ENCODE measurements at regions not wholly inside any gene's neighbourhood (a gene's known extent, or its start where the extent isn't known, plus 50 kb on each side); places are given as distances from the start of the nearest gene placed in this dataset.

DNA sequence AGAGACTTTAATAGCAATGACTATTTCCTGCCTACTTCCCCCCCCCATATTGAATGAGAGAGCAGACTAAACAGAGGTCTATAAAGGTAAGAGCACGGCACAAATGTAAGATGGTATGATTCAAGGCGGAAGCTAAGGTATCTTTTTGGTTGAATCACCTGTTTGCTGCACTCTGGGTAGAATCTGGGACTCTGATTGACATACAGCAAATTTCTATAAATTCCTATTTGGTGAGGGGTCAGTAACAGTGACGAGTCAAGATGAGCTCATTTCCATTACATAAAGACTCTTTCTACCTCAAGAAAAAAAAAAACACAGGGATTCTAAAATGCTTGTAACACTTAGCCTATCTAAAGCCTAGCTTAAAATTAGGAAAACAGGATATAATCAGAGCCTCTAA is 297.3 kb downstream of the TNS1 start:
- Histone ChIP-seq H3K4me3 (no peak overlapping the region), H3K27ac (no peak overlapping the region), H3K27me3 (no peaks in the 10 kb centered on the region), H3K36me3 (ENCODE audit: low read depth, missing control alignments) (no peaks in the 10 kb centered on the region), H3K9me3 (no peaks in the 10 kb centered on the region), H3K4me1 (peaks cover 19% of the 10 kb centered on the region)
- TF ChIP-seq POLR2A (IDR thresholded peaks at IDR 0.05), result no peak
- DNase-seq, result no peak
- intact Hi-C loops (cut with DNase I; ENCODE audit: low total_unique reads), result no loop called here
- 64 to 85% methylated on average over 3 of the region's 3 CpGs for WGBS, 2 donors

DNA sequence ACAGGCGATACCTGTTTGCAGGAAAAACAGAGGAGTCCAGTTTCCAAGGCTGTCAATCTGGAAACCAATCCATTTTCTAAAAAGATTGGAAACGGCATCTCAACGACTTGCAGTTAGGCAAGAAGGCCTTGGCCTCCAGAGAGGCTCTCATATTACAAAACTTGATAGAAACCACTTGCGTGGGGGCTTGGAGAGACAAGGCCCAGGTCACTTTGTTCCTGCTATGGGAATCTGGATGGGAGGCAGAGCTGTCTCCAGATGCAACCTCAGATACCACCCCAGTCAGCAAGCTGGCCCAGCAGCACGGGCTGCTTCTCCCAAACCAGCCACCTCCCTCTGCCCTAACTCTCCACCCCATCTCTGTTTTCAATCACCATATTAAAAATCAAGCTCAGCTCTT is 298.8 kb downstream of the TNS1 start:
- WGBS, 2 donors, result 56 to 63% methylated on average over 5 of the region's 5 CpGs
- Histone ChIP-seq H3K27me3 (no peaks in the 10 kb centered on the region), H3K4me1 (peaks cover 6% of the 10 kb centered on the region), H3K9me3 (no peaks in the 10 kb centered on the region), H3K4me3 (no peak overlapping the region), H3K36me3 (ENCODE audit: low read depth, missing control alignments) (no peaks in the 10 kb centered on the region), H3K27ac (peak overlapping the region in 1 of 2 donors; percentile 31)
- no peak for DNase-seq
- no peak for TF ChIP-seq POLR2A (IDR thresholded peaks at IDR 0.05)
- TF ChIP-seq, protein P1, sequence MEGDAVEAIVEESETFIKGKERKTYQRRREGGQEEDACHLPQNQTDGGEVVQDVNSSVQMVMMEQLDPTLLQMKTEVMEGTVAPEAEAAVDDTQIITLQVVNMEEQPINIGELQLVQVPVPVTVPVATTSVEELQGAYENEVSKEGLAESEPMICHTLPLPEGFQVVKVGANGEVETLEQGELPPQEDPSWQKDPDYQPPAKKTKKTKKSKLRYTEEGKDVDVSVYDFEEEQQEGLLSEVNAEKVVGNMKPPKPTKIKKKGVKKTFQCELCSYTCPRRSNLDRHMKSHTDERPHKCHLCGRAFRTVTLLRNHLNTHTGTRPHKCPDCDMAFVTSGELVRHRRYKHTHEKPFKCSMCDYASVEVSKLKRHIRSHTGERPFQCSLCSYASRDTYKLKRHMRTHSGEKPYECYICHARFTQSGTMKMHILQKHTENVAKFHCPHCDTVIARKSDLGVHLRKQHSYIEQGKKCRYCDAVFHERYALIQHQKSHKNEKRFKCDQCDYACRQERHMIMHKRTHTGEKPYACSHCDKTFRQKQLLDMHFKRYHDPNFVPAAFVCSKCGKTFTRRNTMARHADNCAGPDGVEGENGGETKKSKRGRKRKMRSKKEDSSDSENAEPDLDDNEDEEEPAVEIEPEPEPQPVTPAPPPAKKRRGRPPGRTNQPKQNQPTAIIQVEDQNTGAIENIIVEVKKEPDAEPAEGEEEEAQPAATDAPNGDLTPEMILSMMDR (IDR thresholded peaks at IDR 0.05), result no peak
- intact Hi-C loops (cut with DNase I; ENCODE audit: low total_unique reads), result no loop called here

DNA sequence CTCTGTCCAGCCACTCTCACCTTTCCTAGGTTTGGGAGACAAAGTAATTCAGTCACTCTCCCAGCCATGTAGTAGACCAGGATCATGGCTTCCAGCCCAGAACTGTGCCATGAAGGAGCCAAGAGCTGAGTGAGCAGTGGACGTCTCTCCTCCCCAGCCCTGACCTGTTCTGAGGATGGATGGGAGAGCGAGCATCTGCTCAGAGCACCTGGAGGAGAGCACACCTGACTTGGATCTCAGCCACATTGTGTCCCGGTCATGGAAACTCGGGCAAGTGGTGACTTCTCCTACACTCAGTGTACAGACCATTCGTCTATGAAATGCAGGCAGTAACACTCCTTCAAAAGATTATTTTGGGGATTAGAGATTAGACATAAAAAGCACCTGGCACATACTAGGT is 299.7 kb downstream of the TNS1 start:
- Histone ChIP-seq H3K36me3 (ENCODE audit: low read depth, missing control alignments) (no peaks in the 10 kb centered on the region), H3K9me3 (no peaks in the 10 kb centered on the region), H3K27me3 (no peaks in the 10 kb centered on the region), H3K4me1 (peaks cover 6% of the 10 kb centered on the region), H3K4me3 (no peak overlapping the region), H3K27ac (peak overlapping the region in 1 of 2 donors; percentile 37)
- WGBS, 2 donors, result 94% methylated on average over 5 of the region's 5 CpGs
- DNase-seq, result no peak
- TF ChIP-seq, protein P1 (IDR thresholded peaks at IDR 0.05), result no peak
- TF ChIP-seq POLR2A (IDR thresholded peaks at IDR 0.05), result no peak
- intact Hi-C loops (cut with DNase I; ENCODE audit: low total_unique reads), result no loop called here

DNA sequence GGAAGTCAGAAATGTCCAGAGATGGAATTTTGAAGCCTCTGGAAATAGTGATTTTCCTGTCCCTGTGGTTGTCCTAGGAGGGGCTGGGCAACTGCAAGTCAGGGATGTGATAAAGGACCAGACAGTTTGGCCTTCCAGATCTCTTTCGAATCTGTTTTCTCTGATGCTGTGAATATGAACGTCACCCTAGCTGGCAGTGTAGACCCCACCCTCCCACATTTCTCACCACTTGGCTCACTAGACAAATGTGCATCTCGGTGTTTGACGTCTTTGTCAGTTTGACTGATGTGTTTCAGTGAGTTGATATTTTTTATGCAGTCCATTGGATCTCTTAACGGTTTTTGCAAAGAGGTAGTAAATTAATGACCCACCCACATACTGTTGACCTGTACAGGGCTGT is 301.2 kb downstream of the TNS1 start:
- no peak for DNase-seq
- WGBS, 2 donors, result 86 to 90% methylated on average over 5 of the region's 5 CpGs
- Histone ChIP-seq H3K4me3 (no peak overlapping the region), H3K36me3 (ENCODE audit: low read depth, missing control alignments) (no peaks in the 10 kb centered on the region), H3K27me3 (no peaks in the 10 kb centered on the region), H3K9me3 (no peaks in the 10 kb centered on the region), H3K4me1 (no peaks in the 10 kb centered on the region), H3K27ac (no peak overlapping the region)
- TF ChIP-seq, protein P1 (IDR thresholded peaks at IDR 0.05), result no peak
- TF ChIP-seq POLR2A (IDR thresholded peaks at IDR 0.05), result no peak
- intact Hi-C loops (cut with DNase I; ENCODE audit: low total_unique reads), result no loop called here

DNA sequence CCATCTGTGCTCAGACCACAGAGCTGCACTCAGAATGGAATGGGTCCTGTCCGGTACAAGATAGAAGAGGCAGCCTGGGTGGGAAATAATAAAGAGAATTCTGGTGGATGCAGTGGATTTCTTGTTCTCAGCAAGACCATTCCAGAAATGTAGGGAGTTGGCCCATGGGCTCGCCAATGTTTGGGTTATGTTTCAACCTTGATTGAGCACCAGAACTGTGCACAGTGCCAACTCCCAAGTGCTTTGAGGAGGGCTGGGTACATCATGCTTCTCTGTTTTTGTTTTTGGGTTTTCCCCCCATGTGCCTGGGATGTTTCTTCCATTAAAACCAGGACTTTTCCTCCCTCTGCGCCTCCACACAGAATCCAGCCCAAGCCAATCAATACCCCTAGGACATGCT is 304.1 kb downstream of the TNS1 start:
- Histone ChIP-seq H3K4me1 (no peaks in the 10 kb centered on the region), H3K4me3 (no peak overlapping the region), H3K9me3 (no peaks in the 10 kb centered on the region), H3K36me3 (ENCODE audit: low read depth, missing control alignments) (no peaks in the 10 kb centered on the region), H3K27me3 (no peaks in the 10 kb centered on the region), H3K27ac (peak overlapping the region in 1 of 2 donors; percentile 61)
- no peak for DNase-seq
- 76 to 87% methylated on average over 3 of the region's 3 CpGs for WGBS, 2 donors
- intact Hi-C loops (cut with DNase I; ENCODE audit: low total_unique reads), result no loop called here
- no peak for TF ChIP-seq POLR2A (IDR thresholded peaks at IDR 0.05)
- TF ChIP-seq, protein P1 (IDR thresholded peaks at IDR 0.05), result no peak

All from testis (tissue), 2 donors.